H1 (cell line): ENCODE measurements at regions not wholly inside any gene's neighbourhood (a gene's known extent, or its start where the extent isn't known, plus 50 kb on each side); places are given as distances from the start of the nearest gene placed in this dataset.
A peak's percentile ranks its signal among the peaks of the same experiment; 100 is the strongest.

Source experiments
- CTCF ChIA-PET: fragments of 300-600 bp; sonication (Branson Sonifier 250); formaldehyde crosslinking; loops from one replicate; lab custom pipeline; 2021; ENCODE audit not compliant: partially characterized antibody; lab: Charles Lee
- POLR2A ChIA-PET: fragments of 300-600 bp; sonication (Branson Sonifier 250); formaldehyde crosslinking; loops from one replicate; lab custom pipeline; 2021; ENCODE audit warnings: inconsistent platforms; ENCODE audit not compliant: partially characterized antibody; lab: Charles Lee
- DNase-seq, 2 experiments: peaks; one replicate each; pipeline versions ENCODE4 v3.0.0 to v3.0.0-alpha.2; 2010 to 2022; ENCODE audit warnings: low spot score in 2 of 2, low read depth in 1 of 2, mixed read lengths in 1 of 2
- FAIRE-seq: peaks from 2 replicates; lab custom pipeline; 2011; peaks lifted over from hg19 to GRCh38; lab: Jason Lieb, UNC
- H2AFZ ChIP-seq: 2 replicates; pipeline ENCODE4 v1.8.1; 2012; ENCODE audit warnings: low read length, inconsistent platforms
- H2AK5ac ChIP-seq: 2 replicates; pipeline ENCODE4 v1.6.1; 2013; ENCODE audit warnings: low read depth, low read length
- H2BK120ac ChIP-seq: replicated peaks from 2 replicates; pipeline ENCODE3; 2013; ENCODE audit warnings: low read depth, low read length, inconsistent platforms
- H2BK12ac ChIP-seq: 2 replicates; pipeline ENCODE4 v1.6.1; 2013; ENCODE audit warnings: low read depth, low read length
- H2BK15ac ChIP-seq: 2 replicates; pipeline ENCODE4 v1.6.1; 2013; ENCODE audit warnings: low read length
- H2BK20ac ChIP-seq: 2 replicates; pipeline ENCODE4 v1.6.1; 2013; ENCODE audit warnings: low read length
- H2BK5ac ChIP-seq: 2 replicates; pipeline ENCODE4 v1.6.1; 2013; ENCODE audit warnings: low read depth, low read length
- H3K14ac ChIP-seq: 2 replicates; pipeline ENCODE4 v1.6.1; 2013; ENCODE audit warnings: inconsistent platforms; ENCODE audit not compliant: insufficient read length
- H3K18ac ChIP-seq: 2 replicates; pipeline ENCODE4 v1.6.1; 2013; ENCODE audit warnings: low read length; ENCODE audit errors: extremely low read depth
- H3K23ac ChIP-seq: 2 replicates; pipeline ENCODE4 v1.6.1; 2013; ENCODE audit warnings: inconsistent platforms; ENCODE audit not compliant: insufficient read length
- H3K23me2 ChIP-seq: 2 replicates; pipeline ENCODE4 v1.6.1; 2013; ENCODE audit warnings: low read depth, low read length
- H3K27ac ChIP-seq: 2 replicates; pipeline ENCODE4 v1.6.1; 2011; ENCODE audit warnings: low read depth, low read length, inconsistent platforms
- H3K27me3 ChIP-seq, 4 experiments: replicated peaks in 1 of 4; 1 replicate in 1 of 4; 2 replicates in 3 of 4; pipeline versions ENCODE4 v1.6.1 to v1.8.1; 2011 to 2013; ENCODE audit warnings: low read length in 3 of 4, mild to moderate bottlenecking in 3 of 4, inconsistent platforms in 2 of 4, mixed read lengths in 2 of 4, moderate library complexity in 1 of 4; ENCODE audit not compliant: control insufficient read depth in 3 of 4, insufficient read depth in 3 of 4; ENCODE audit errors: extremely low read depth in 1 of 4
- H3K36me3 ChIP-seq, 4 experiments: 2 replicates each; pipeline versions ENCODE4 v1.6.1 to v1.8.1; 2011 to 2013; ENCODE audit warnings: mild to moderate bottlenecking in 4 of 4, low read length in 3 of 4, moderate library complexity in 2 of 4, control low read depth in 1 of 4, inconsistent platforms in 1 of 4; ENCODE audit not compliant: insufficient read depth in 4 of 4, control insufficient read depth in 2 of 4
- H3K4ac ChIP-seq: replicated peaks from 2 replicates; pipeline ENCODE3; 2013; ENCODE audit warnings: low read length, low read depth, mixed read lengths, inconsistent platforms; ENCODE audit not compliant: insufficient read length
- H3K4me1 ChIP-seq, 4 experiments: replicated peaks in 1 of 4; 1 replicate in 1 of 4; 2 replicates in 3 of 4; pipeline versions ENCODE4 v1.6.1 to v1.8.1; 2011 to 2013; ENCODE audit warnings: low read length in 3 of 4, inconsistent platforms in 2 of 4, mixed read lengths in 1 of 4; ENCODE audit not compliant: insufficient read depth in 4 of 4, control insufficient read depth in 3 of 4
- H3K4me2 ChIP-seq, 2 experiments: 2 replicates each; pipeline versions ENCODE4 v1.6.1 to v1.8.1; 2011 to 2013; ENCODE audit warnings: low read depth in 2 of 2, low read length in 2 of 2, control low read depth in 1 of 2, inconsistent platforms in 1 of 2, mild to moderate bottlenecking in 1 of 2; ENCODE audit not compliant: insufficient read depth in 1 of 2
- H3K4me3 ChIP-seq, 4 experiments: fragments of 200-600, 300-600 bp in 1 of 4; sonication (generic), shearing (Covaris generic), sonication (Bioruptor Twin) in 1 of 4; 2 replicates each; pipeline versions ENCODE4 v1.5.1 to v1.8.1; 2011 to 2016; ENCODE audit warnings: low read length in 4 of 4, low read depth in 3 of 4, control low read depth in 2 of 4, inconsistent platforms in 2 of 4, mild to moderate bottlenecking in 2 of 4, mixed read lengths in 1 of 4, moderate library complexity in 1 of 4; ENCODE audit not compliant: insufficient read depth in 2 of 4; ENCODE audit errors: extremely low read depth in 1 of 4
- H3K56ac ChIP-seq: replicated peaks from 2 replicates; pipeline ENCODE3; 2013; ENCODE audit warnings: low read depth, mild to moderate bottlenecking, mixed read lengths, low read length, inconsistent platforms; ENCODE audit not compliant: insufficient read length
- H3K79me1 ChIP-seq: 2 replicates; pipeline ENCODE4 v1.6.1; 2013; ENCODE audit warnings: low read depth, low read length, control low read depth
- H3K79me2 ChIP-seq, 2 experiments: 2 replicates each; pipeline versions ENCODE4 v1.6.1 to v1.8.1; 2012 to 2013; ENCODE audit warnings: low read length in 2 of 2, mild to moderate bottlenecking in 2 of 2, inconsistent platforms in 1 of 2; ENCODE audit not compliant: insufficient read depth in 2 of 2, control insufficient read depth in 1 of 2
- H3K9ac ChIP-seq, 4 experiments: replicated peaks in 1 of 4; 1 replicate in 1 of 4; 2 replicates in 3 of 4; pipeline versions ENCODE4 v1.6.1 to v1.8.1; 2011 to 2013; ENCODE audit warnings: low read depth in 3 of 4, low read length in 3 of 4, control low read depth in 2 of 4, mild to moderate bottlenecking in 2 of 4, moderate library complexity in 2 of 4, inconsistent platforms in 1 of 4; ENCODE audit errors: extremely low read depth in 1 of 4
- H3K9me3 ChIP-seq, 2 experiments: 2 replicates each; pipeline versions ENCODE4 v1.6.1 to v1.8.1; 2012 to 2013; ENCODE audit warnings: mild to moderate bottlenecking in 2 of 2, moderate library complexity in 2 of 2, control low read depth in 1 of 2, inconsistent platforms in 1 of 2, low read depth in 1 of 2, low read length in 1 of 2, mixed read lengths in 1 of 2; ENCODE audit not compliant: insufficient read depth in 2 of 2
- H4K20me1 ChIP-seq, 2 experiments: replicated peaks in 1 of 2; 2 replicates each; pipeline versions ENCODE3 to v1.8.1; 2011 to 2013; ENCODE audit warnings: inconsistent platforms in 2 of 2, low read length in 2 of 2, mild to moderate bottlenecking in 1 of 2; ENCODE audit not compliant: insufficient read depth in 2 of 2, control insufficient read depth in 1 of 2
- H4K5ac ChIP-seq: 2 replicates; pipeline ENCODE4 v1.6.1; 2013; ENCODE audit warnings: low read length, low read depth, mixed read lengths, inconsistent platforms; ENCODE audit not compliant: insufficient read length
- H4K8ac ChIP-seq: 2 replicates; pipeline ENCODE4 v1.8.0; 2013; ENCODE audit warnings: mild to moderate bottlenecking, moderate library complexity, low read length, inconsistent platforms; ENCODE audit not compliant: insufficient read depth; ENCODE audit errors: extremely low read depth
- H4K91ac ChIP-seq: replicated peaks from 2 replicates; pipeline ENCODE3; 2013; ENCODE audit warnings: low read length, mixed read lengths, inconsistent platforms; ENCODE audit not compliant: insufficient read length
- BACH1 ChIP-seq: IDR thresholded peaks from 2 replicates; pipeline ENCODE4 v1.6.1; 2012; ENCODE audit warnings: low read length, improper control_type of control experiment
- BCL11A ChIP-seq, 2 experiments: IDR thresholded peaks; one replicate each; pipeline ENCODE4 v1.6.1; 2011; ENCODE audit warnings: low read depth in 2 of 2, low read length in 2 of 2, mild to moderate bottlenecking in 2 of 2
- CREB1 ChIP-seq: IDR thresholded peaks from 2 replicates; pipeline ENCODE4 v1.6.1; 2012; ENCODE audit warnings: inconsistent platforms
- CTCF ChIP-seq, 3 experiments: IDR thresholded peaks; 1 replicate in 2 of 3; 2 replicates in 1 of 3; pipeline versions ENCODE4 v1.5.1 to v1.6.1; 2011; ENCODE audit warnings: low read length in 3 of 3, mild to moderate bottlenecking in 3 of 3, inconsistent platforms in 2 of 3, low read depth in 1 of 3, moderate library complexity in 1 of 3; ENCODE audit not compliant: insufficient read depth in 1 of 3; ENCODE audit errors: control extremely low read depth in 1 of 3
- EP300 ChIP-seq, 2 experiments: IDR thresholded peaks; 1 replicate in 1 of 2; 2 replicates in 1 of 2; pipeline ENCODE4 v1.6.1; 2011 to 2012; ENCODE audit warnings: low read depth in 2 of 2, low read length in 2 of 2, mild to moderate bottlenecking in 2 of 2, borderline replicate concordance in 1 of 2, inconsistent platforms in 1 of 2, moderate library complexity in 1 of 2
- GABPA ChIP-seq: IDR thresholded peaks from 2 replicates; pipeline ENCODE4 v1.6.1; 2011; ENCODE audit warnings: mild to moderate bottlenecking, low read length, moderate library complexity, borderline replicate concordance; ENCODE audit not compliant: insufficient read depth
- MAFK ChIP-seq: IDR thresholded peaks from 2 replicates; pipeline ENCODE4 v1.6.1; 2012; ENCODE audit warnings: low read depth, mild to moderate bottlenecking, improper control_type of control experiment, low read length
- NANOG ChIP-seq: IDR thresholded peaks from 2 replicates; pipeline ENCODE4 v1.6.1; 2011; ENCODE audit warnings: low read length, low read depth, mild to moderate bottlenecking, inconsistent platforms; ENCODE audit not compliant: insufficient read depth, poor library complexity, severe bottlenecking
- NRF1 ChIP-seq: IDR thresholded peaks from 2 replicates; pipeline ENCODE4 v1.6.1; 2011; ENCODE audit warnings: mild to moderate bottlenecking, low read depth, low read length, improper control_type of control experiment
- RAD21 ChIP-seq, 2 experiments: IDR thresholded peaks in 1 of 2; conservative IDR thresholded peaks in 1 of 2; 2 replicates each; pipeline ENCODE4 v1.6.1; 2011; ENCODE audit warnings: low read depth in 2 of 2, low read length in 2 of 2, improper control_type of control experiment in 1 of 2, inconsistent platforms in 1 of 2, mild to moderate bottlenecking in 1 of 2, moderate library complexity in 1 of 2
- RXRA ChIP-seq: IDR thresholded peaks from 2 replicates; pipeline ENCODE4 v1.6.1; 2011; ENCODE audit warnings: low read depth, mild to moderate bottlenecking, low read length, moderate library complexity; ENCODE audit not compliant: insufficient read depth
- WGBS, 2 experiments: shearing (Covaris generic) in 1 of 2; methylation state at CpG; one replicate each; pipeline versions ENCODE4 v1.1.6 to v1.1.7; 2013 to 2015; ENCODE audit warnings: low lambda C conversion rate in 2 of 2, mixed read lengths in 2 of 2, inconsistent platforms in 1 of 2, low coverage in 1 of 2, missing lambda C conversion rate in 1 of 2; ENCODE audit not compliant: insufficient replicate concordance in 2 of 2, insufficient coverage in 1 of 2, insufficient read length in 1 of 2; ENCODE audit errors: extremely low coverage in 1 of 2, missing lambda C conversion rate in 1 of 2; 5-methylcytosine and 5-hydroxymethylcytosine counted together

GRCh38 chr7:153130052-153130451 is 370.5 kb downstream of the ACTR3B start:
- no peak for DNase-seq
- peak; percentile 57 for FAIRE-seq
- no peak for TF ChIP-seq GABPA
- no peak for TF ChIP-seq CREB1
- TF ChIP-seq NRF1 = no peak
- no peak for TF ChIP-seq BCL11A (IDR thresholded peaks at IDR 0.05; ENCODE audit: low read depth in 2 of 2, low read length in 2 of 2)
- no peak for TF ChIP-seq MAFK
- no peak for TF ChIP-seq RXRA
- TF ChIP-seq EP300 (IDR thresholded peaks at IDR 0.05; ENCODE audit: borderline replicate concordance in 1 of 2, low read depth in 2 of 2, low read length in 2 of 2) = no peak
- TF ChIP-seq BACH1 = no peak
- no peak for TF ChIP-seq RAD21 (IDR thresholded peaks at IDR 0.05 in 1 of 2, conservative IDR thresholded peaks at IDR 0.05 in 1 of 2; ENCODE audit: low read depth in 2 of 2, low read length in 2 of 2)
- TF ChIP-seq CTCF (IDR thresholded peaks at IDR 0.05; ENCODE audit: control extremely low read depth in 1 of 3, insufficient read depth in 1 of 3, low read depth in 1 of 3, low read length in 3 of 3) = no peak
- no peak for TF ChIP-seq NANOG

More at GRCh38 chr7:153130052-153130451, 370.5 kb downstream of the ACTR3B start:
- no peak overlapping the region for H2BK5ac ChIP-seq
- H4K5ac ChIP-seq = no peak overlapping the region
- H3K36me3 ChIP-seq = no peaks in the 10 kb centered on the region
- H2BK120ac ChIP-seq = no peak overlapping the region
- H3K23me2 ChIP-seq = no peaks in the 10 kb centered on the region
- H3K4ac ChIP-seq = no peak overlapping the region
- no peaks in the 10 kb centered on the region; a peak in 1 of 7 replicates for H3K27me3 ChIP-seq
- no peak overlapping the region for H3K18ac ChIP-seq
- no peak overlapping the region for H3K23ac ChIP-seq
- H3K79me2 ChIP-seq = no peaks in the 10 kb centered on the region
- ChIA-PET POLR2A (no interaction called here), CTCF (no interaction called here)
- H3K9ac ChIP-seq = no peak overlapping the region
- 6% methylated on average over 2 of the region's 2 CpGs; no CpG with 5 or more reads in 1 of the 2 experiments for WGBS, 2 experiments
- H2BK12ac ChIP-seq = no peak overlapping the region
- peak overlapping the region in 1 of 2 experiments; percentile 8; a peak in 1 of 4 replicates for H3K4me2 ChIP-seq
- H2AK5ac ChIP-seq = no peak overlapping the region
- H2BK20ac ChIP-seq = no peak overlapping the region
- H3K27ac ChIP-seq = no peak overlapping the region
- H3K4me3 ChIP-seq = peak overlapping the region in 1 of 4 experiments; percentile 4; a peak in 1 of 8 replicates
- H3K56ac ChIP-seq = no peak overlapping the region
- no peaks in the 10 kb centered on the region for H4K20me1 ChIP-seq
- peaks cover 0 to 6% (median under 1%) of the 10 kb centered on the region in 4 experiments; a peak in 3 of 7 replicates for H3K4me1 ChIP-seq
- no peak overlapping the region for H3K14ac ChIP-seq
- H3K79me1 ChIP-seq = no peaks in the 10 kb centered on the region
- H2AFZ ChIP-seq = no peak overlapping the region
- peaks cover 0 to 5% of the 10 kb centered on the region in 2 experiments; a peak in 1 of 4 replicates for H3K9me3 ChIP-seq
- no peak overlapping the region for H2BK15ac ChIP-seq
- H4K91ac ChIP-seq = no peak overlapping the region
- H4K8ac ChIP-seq = no peak overlapping the region
